SJCRH30 (cell line): ENCODE measurements at regions not wholly inside any gene's neighbourhood (a gene's known extent, or its start where the extent isn't known, plus 50 kb on each side); places are given as distances from the start of the nearest gene placed in this dataset.

Experiments used
- DNase-seq, 2 experiments: peaks; one replicate each; pipeline ENCODE4 v3.0.0-alpha.2; 2015 to 2020
- H3K27ac ChIP-seq: fragments of 250-450 bp; sonication (Bioruptor Pico); 2 replicates; pipeline ENCODE4 v1.5.1; 2020; ENCODE audit warnings: mild to moderate bottlenecking, moderate library complexity
- H3K27me3 ChIP-seq: fragments of 250-450 bp; sonication (Bioruptor Pico); 2 replicates; pipeline ENCODE4 v1.5.1; 2020; ENCODE audit warnings: mild to moderate bottlenecking, moderate library complexity
- H3K36me3 ChIP-seq: fragments of 250-450 bp; sonication (Bioruptor Pico); 2 replicates; pipeline ENCODE4 v1.5.1; 2020; ENCODE audit warnings: mild to moderate bottlenecking, moderate library complexity
- H3K4me1 ChIP-seq: fragments of 250-450 bp; sonication (Bioruptor Pico); 2 replicates; pipeline ENCODE4 v1.5.1; 2020; ENCODE audit warnings: mild to moderate bottlenecking, moderate library complexity
- H3K4me3 ChIP-seq: fragments of 250-450 bp; sonication (Bioruptor Pico); 2 replicates; pipeline ENCODE4 v1.5.1; 2020; ENCODE audit warnings: mild to moderate bottlenecking, moderate library complexity
- H3K9me3 ChIP-seq: fragments of 250-450 bp; sonication (Bioruptor Pico); replicated peaks from 2 replicates; pipeline ENCODE4 v1.5.1; 2020; ENCODE audit warnings: mild to moderate bottlenecking, moderate library complexity

GRCh38 chr5:4440536-4440935, 699.6 kb upstream of the ADAMTS16 start:
- no peaks in the 10 kb centered on the region for H3K4me1 ChIP-seq
- H3K27ac ChIP-seq, result no peak overlapping the region
- H3K27me3 ChIP-seq, result no peaks in the 10 kb centered on the region
- no peak overlapping the region for H3K4me3 ChIP-seq
- H3K36me3 ChIP-seq, result no peaks in the 10 kb centered on the region
- no peak for DNase-seq
- H3K9me3 ChIP-seq, result no peaks in the 10 kb centered on the region

GRCh38 chr5:4442221-4442620, 697.9 kb upstream of the ADAMTS16 start:
- no peaks in the 10 kb centered on the region for H3K9me3 ChIP-seq
- no peak for DNase-seq
- no peak overlapping the region for H3K27ac ChIP-seq
- no peak overlapping the region for H3K4me3 ChIP-seq
- no peaks in the 10 kb centered on the region for H3K36me3 ChIP-seq
- no peaks in the 10 kb centered on the region for H3K4me1 ChIP-seq
- no peaks in the 10 kb centered on the region for H3K27me3 ChIP-seq

GRCh38 chr5:4447657-4448056, 692.5 kb upstream of the ADAMTS16 start:
- no peak for DNase-seq
- no peaks in the 10 kb centered on the region for H3K36me3 ChIP-seq
- H3K27ac ChIP-seq, result no peak overlapping the region

DNA sequence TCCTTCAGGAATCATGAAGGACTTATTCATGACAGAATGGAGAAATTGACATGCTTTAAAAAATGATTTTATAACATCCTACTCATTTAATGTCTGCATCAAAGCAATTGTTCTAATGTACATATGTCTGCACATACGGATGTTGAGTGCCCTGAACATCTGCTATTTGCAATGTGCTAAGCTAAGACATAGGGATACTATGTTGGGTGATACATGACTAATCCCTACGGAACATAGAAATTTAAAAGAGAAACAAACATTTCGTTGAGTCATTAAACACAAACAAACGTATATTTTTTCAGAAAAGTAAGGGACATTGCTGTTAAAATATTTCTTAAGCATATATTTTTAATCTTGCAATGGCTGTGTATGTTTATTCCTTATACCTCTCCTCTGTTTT, 686.5 kb upstream of the ADAMTS16 start:
- DNase-seq, result peak in 1 of 2 experiments; percentile 0
- no peaks in the 10 kb centered on the region for H3K27me3 ChIP-seq
- H3K4me3 ChIP-seq, result no peak overlapping the region
- H3K36me3 ChIP-seq, result no peaks in the 10 kb centered on the region
- H3K9me3 ChIP-seq, result no peaks in the 10 kb centered on the region
- H3K27ac ChIP-seq, result no peak overlapping the region
- H3K4me1 ChIP-seq, result no peaks in the 10 kb centered on the region

More at GRCh38 chr5:4447657-4448056, 692.5 kb upstream of the ADAMTS16 start:
- no peaks in the 10 kb centered on the region for H3K27me3 ChIP-seq
- H3K4me1 ChIP-seq, result no peaks in the 10 kb centered on the region
- no peaks in the 10 kb centered on the region for H3K9me3 ChIP-seq
- H3K4me3 ChIP-seq, result no peak overlapping the region

DNA sequence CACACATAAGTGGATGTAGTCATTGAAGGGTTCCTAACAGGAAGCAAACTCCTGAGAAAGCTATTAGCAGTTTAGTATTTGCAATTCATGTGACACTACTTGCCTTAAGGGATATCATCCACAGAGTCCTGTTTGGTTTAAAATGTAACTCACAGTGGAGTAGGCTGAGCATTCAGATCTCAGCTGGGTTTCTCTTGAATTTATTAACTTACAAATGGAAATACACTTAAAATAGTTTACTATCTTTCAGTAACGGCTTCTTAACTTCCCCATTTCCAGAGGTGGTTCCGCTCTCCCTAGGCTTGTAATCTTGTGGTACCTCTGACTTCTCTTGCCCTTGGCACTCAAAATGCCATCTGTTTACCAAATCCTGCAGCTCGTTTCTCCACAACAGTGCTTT, 660.7 kb upstream of the ADAMTS16 start:
- no peak overlapping the region for H3K27ac ChIP-seq
- no peak overlapping the region for H3K4me3 ChIP-seq
- no peaks in the 10 kb centered on the region for H3K36me3 ChIP-seq
- H3K27me3 ChIP-seq, result no peaks in the 10 kb centered on the region
- no peaks in the 10 kb centered on the region for H3K4me1 ChIP-seq
- H3K9me3 ChIP-seq, result no peaks in the 10 kb centered on the region
- no peak for DNase-seq

DNA sequence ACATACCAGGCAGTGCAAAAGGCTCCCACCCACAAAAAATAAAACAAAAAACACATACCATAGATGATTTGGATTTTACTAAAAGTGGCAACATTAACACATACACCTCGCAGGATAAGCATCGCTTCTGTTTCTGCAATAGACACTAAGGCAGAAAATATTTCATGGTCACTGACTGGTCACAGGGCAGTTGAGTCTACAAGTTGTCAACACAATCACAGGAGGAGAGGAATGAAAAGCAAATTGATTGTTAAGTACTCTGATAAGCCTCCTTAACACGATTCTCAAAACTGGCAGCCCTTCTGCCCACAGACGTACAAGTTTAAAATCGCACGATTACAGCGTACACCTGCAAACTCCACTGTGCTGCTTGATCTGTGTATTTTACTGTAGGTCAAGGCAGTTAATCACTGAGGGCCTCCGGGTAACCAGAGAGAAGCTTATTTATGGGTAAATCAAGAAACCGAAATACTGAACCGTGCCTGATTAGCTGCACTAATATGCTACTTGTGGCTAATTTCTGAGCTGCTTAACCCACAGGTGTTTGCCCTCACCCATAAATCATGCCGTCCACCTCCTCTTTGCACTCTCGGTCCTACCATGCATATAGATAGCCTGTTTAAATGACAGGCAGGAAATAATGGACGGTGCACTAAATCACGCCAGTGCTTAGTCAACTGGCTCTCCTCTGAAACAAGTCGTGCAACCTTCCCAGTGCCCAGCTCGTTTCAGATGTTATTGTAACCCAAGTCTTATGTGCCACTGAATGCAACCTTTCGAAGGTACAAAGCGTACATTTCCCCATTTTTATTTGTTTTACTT, 659.4 kb upstream of the ADAMTS16 start:
- H3K36me3 ChIP-seq, result no peaks in the 10 kb centered on the region
- no peak overlapping the region for H3K27ac ChIP-seq
- no peaks in the 10 kb centered on the region for H3K9me3 ChIP-seq
- DNase-seq, result no peak
- no peaks in the 10 kb centered on the region for H3K4me1 ChIP-seq
- no peak overlapping the region for H3K4me3 ChIP-seq
- H3K27me3 ChIP-seq, result no peaks in the 10 kb centered on the region

- H3K4me3 ChIP-seq, result no peak overlapping the region
- DNase-seq, result no peak
- no peaks in the 10 kb centered on the region for H3K4me1 ChIP-seq
- no peak overlapping the region for H3K27ac ChIP-seq
- H3K9me3 ChIP-seq, result no peaks in the 10 kb centered on the region
- H3K27me3 ChIP-seq, result no peaks in the 10 kb centered on the region
- no peaks in the 10 kb centered on the region for H3K36me3 ChIP-seq
Observed at GRCh38 chr5:4487581-4487980, 652.5 kb upstream of the ADAMTS16 start.

DNA sequence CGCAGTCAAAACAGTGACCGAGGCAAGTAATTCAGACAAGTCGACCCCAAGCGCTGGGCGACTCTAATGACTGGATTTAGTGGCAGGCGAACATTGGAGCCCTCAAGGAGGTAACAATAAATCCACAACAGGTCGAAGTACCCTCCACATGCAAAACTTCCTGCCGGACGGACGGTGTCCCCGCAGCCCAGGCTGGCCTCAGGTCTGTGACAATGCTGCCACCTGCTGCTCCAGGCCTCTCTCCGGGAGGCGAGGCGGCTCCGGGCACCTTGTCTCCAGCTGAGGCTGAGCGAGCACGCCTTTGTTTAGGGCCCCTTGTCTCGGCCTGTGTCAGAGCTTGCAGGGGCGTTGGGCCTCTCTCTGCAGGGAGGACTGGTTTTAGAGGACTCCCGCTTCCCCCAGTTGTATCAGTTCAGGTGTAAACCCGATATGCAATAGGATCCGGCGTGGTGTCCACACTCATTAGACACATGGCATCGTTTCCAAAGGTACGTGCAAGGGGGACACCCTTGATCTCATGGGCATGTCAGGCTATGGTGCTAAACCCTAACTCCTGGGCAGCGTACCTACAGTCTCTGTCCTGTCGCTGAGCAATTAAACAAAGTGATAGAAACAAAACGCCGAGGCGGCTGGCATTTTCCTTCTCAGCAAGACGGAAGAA, 628.0 kb upstream of the ADAMTS16 start:
- Histone ChIP-seq H3K4me1 (no peaks in the 10 kb centered on the region), H3K9me3 (no peaks in the 10 kb centered on the region), H3K36me3 (no peaks in the 10 kb centered on the region), H3K27ac (no peak overlapping the region), H3K4me3 (no peak overlapping the region), H3K27me3 (no peaks in the 10 kb centered on the region)
- DNase-seq, result peak in 1 of 2 experiments; percentile 3

DNA sequence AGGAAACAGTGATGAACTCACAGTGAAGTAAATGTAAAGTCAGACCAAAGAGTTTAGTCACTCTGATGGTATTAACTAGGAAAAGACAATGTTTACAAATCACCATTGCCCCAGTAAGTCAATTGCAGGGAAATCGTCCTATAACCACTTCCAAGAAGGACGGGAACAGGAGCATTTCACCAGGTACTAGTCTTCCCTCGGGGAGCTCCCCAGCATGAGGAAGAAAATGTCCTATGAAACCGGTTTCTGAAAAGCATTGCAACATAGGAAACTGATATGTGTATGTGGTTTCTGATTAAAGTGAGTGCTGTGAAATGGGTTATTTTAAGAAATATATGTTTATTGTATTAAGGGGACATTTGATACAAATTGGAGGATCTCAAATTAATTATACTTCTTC, 626.7 kb upstream of the ADAMTS16 start:
- Histone ChIP-seq H3K27ac (no peak overlapping the region), H3K27me3 (no peaks in the 10 kb centered on the region), H3K36me3 (no peaks in the 10 kb centered on the region), H3K9me3 (no peaks in the 10 kb centered on the region), H3K4me3 (no peak overlapping the region), H3K4me1 (no peaks in the 10 kb centered on the region)
- no peak for DNase-seq

DNA sequence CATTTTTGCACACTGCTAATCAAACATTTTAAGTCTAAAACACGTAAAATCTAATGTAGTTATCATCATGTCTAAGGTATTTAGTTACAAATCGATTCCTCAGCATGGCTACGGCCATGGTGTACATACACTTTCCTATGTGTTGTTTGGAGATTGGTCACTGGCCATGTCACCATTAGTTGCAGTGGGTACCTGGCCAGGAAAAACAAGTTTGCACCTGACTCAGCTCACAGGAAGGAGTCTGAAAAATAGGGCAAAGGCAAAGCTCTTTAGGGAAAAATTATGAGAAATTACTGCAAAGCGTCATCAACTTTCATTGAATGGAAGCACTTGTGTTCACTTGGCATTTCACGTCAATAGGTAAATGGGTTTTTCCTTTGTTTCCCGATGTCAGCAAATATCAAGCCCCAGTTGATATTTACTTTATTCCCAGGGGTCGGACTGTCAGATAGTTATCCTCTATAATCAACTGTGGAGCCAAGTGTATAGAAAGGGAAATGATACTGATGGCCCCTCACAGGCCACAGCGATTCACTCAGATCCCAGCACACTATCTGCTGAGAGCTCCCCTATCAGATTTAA, 626.0 kb upstream of the ADAMTS16 start:
- DNase-seq, result no peak
- no peaks in the 10 kb centered on the region for H3K36me3 ChIP-seq
- no peak overlapping the region for H3K27ac ChIP-seq
- no peaks in the 10 kb centered on the region for H3K4me1 ChIP-seq
- no peaks in the 10 kb centered on the region for H3K9me3 ChIP-seq
- H3K4me3 ChIP-seq, result no peak overlapping the region
- no peaks in the 10 kb centered on the region for H3K27me3 ChIP-seq

- no peak for DNase-seq
- no peaks in the 10 kb centered on the region for H3K36me3 ChIP-seq
- no peak overlapping the region for H3K4me3 ChIP-seq
- H3K27ac ChIP-seq, result no peak overlapping the region
- no peaks in the 10 kb centered on the region for H3K27me3 ChIP-seq
- H3K9me3 ChIP-seq, result no peaks in the 10 kb centered on the region
- no peaks in the 10 kb centered on the region for H3K4me1 ChIP-seq
Observed at GRCh38 chr5:4518903-4519672, 621.0 kb upstream of the ADAMTS16 start.

GRCh38 chr5:4520559-4520958, 619.6 kb upstream of the ADAMTS16 start:
- Histone ChIP-seq H3K36me3 (no peaks in the 10 kb centered on the region), H3K4me1 (no peaks in the 10 kb centered on the region), H3K4me3 (no peak overlapping the region), H3K9me3 (no peaks in the 10 kb centered on the region), H3K27me3 (no peaks in the 10 kb centered on the region), H3K27ac (no peak overlapping the region)
- no peak for DNase-seq

DNA sequence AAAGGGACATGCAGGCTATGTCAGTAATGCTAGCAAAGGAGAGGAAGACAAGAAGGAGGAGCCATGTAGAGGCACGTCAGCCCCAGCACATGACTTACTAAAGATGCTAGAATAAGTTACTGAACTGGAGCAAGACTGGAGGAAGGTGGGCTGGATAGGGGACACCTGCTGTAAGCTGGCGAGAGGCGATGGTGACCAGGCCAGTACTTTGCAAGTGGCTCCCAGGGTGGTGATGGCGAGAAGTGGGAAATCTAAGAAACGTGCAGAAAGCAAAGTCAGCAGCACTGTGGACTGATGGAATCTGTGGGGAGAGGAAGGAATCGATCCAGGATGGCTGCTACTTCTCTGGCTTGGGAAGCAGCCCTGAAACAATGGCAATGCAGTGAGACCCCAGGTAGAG, 617.1 kb upstream of the ADAMTS16 start:
- Histone ChIP-seq H3K36me3 (no peaks in the 10 kb centered on the region), H3K4me3 (no peak overlapping the region), H3K27ac (no peak overlapping the region), H3K9me3 (no peaks in the 10 kb centered on the region), H3K4me1 (no peaks in the 10 kb centered on the region), H3K27me3 (no peaks in the 10 kb centered on the region)
- no peak for DNase-seq

GRCh38 chr5:4531756-4532704, 608.1 kb upstream of the ADAMTS16 start:
- Histone ChIP-seq H3K27me3 (no peaks in the 10 kb centered on the region), H3K27ac (no peak overlapping the region), H3K4me1 (no peaks in the 10 kb centered on the region), H3K4me3 (no peak overlapping the region), H3K9me3 (no peaks in the 10 kb centered on the region), H3K36me3 (no peaks in the 10 kb centered on the region)
- DNase-seq, result peak in 1 of 2 experiments; percentile 2
